PFSK-1 (cell line): ENCODE measurements at regions not wholly inside any gene's neighbourhood (a gene's known extent, or its start where the extent isn't known, plus 50 kb on each side); places are given as distances from the start of the nearest gene placed in this dataset.
A peak's percentile ranks its signal among the peaks of the same experiment; 100 is the strongest.

Experiments used
- FOXP2 ChIP-seq: optimal IDR thresholded peaks from 2 replicates; pipeline ENCODE3; 2011; ENCODE audit warnings: borderline replicate concordance, control low read depth, inconsistent platforms; ENCODE audit not compliant: insufficient read depth; ENCODE audit errors: extremely low read length, extremely low read depth
- POLR2AphosphoS5 ChIP-seq: IDR thresholded peaks from 2 replicates; pipeline ENCODE4 v1.6.1; 2012; ENCODE audit warnings: low read depth, mild to moderate bottlenecking, control low read depth, low read length, moderate library complexity
- SIN3A ChIP-seq: IDR thresholded peaks from 2 replicates; pipeline ENCODE4 v1.6.1; 2012; ENCODE audit warnings: mild to moderate bottlenecking, low read length, moderate library complexity, borderline replicate concordance; ENCODE audit not compliant: insufficient read depth
- TAF1 ChIP-seq: IDR thresholded peaks from 2 replicates; pipeline ENCODE4 v1.6.1; 2012; ENCODE audit warnings: low read length, control low read depth, borderline replicate concordance; ENCODE audit not compliant: insufficient read depth
- TF ChIP-seq, protein P1 (sequence below), 2 experiments: IDR thresholded peaks; 2 replicates each; pipeline versions ENCODE4 v1.6.1 to v1.8.0; 2011 to 2012; ENCODE audit warnings: low read depth in 2 of 2, low read length in 2 of 2, control low read depth in 1 of 2, inconsistent platforms in 1 of 2, mild to moderate bottlenecking in 1 of 2, moderate library complexity in 1 of 2; ENCODE audit not compliant: insufficient read depth in 1 of 2

DNA sequence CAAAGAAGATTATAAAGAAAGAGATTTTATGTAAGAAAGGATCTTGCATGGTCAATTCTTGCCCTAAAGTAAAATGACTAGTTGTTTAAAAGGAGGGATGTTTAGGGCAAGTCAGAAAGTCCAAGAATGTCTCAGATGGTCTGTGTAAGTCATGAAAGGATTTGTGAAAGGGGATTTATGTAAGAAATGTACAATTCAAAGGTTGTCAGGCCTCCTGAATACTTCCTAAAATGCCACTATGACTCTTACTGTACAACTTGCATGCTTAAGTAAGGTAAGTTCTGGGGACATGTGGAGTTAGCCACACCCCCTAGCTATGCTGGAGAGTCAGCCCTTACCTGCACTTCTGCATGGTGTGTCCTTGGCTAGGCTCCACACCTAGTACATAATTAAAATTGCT, 328.9 kb upstream of the TGFBR2 start:
- TF ChIP-seq TAF1 (no peak), FOXP2 (no peak), POLR2AphosphoS5 (no peak), SIN3A (no peak)
- TF ChIP-seq, protein P1, sequence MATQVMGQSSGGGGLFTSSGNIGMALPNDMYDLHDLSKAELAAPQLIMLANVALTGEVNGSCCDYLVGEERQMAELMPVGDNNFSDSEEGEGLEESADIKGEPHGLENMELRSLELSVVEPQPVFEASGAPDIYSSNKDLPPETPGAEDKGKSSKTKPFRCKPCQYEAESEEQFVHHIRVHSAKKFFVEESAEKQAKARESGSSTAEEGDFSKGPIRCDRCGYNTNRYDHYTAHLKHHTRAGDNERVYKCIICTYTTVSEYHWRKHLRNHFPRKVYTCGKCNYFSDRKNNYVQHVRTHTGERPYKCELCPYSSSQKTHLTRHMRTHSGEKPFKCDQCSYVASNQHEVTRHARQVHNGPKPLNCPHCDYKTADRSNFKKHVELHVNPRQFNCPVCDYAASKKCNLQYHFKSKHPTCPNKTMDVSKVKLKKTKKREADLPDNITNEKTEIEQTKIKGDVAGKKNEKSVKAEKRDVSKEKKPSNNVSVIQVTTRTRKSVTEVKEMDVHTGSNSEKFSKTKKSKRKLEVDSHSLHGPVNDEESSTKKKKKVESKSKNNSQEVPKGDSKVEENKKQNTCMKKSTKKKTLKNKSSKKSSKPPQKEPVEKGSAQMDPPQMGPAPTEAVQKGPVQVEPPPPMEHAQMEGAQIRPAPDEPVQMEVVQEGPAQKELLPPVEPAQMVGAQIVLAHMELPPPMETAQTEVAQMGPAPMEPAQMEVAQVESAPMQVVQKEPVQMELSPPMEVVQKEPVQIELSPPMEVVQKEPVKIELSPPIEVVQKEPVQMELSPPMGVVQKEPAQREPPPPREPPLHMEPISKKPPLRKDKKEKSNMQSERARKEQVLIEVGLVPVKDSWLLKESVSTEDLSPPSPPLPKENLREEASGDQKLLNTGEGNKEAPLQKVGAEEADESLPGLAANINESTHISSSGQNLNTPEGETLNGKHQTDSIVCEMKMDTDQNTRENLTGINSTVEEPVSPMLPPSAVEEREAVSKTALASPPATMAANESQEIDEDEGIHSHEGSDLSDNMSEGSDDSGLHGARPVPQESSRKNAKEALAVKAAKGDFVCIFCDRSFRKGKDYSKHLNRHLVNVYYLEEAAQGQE (IDR thresholded peaks at IDR 0.05; ENCODE audit: insufficient read depth in 1 of 2, low read depth in 2 of 2, low read length in 2 of 2) = no peak

DNA sequence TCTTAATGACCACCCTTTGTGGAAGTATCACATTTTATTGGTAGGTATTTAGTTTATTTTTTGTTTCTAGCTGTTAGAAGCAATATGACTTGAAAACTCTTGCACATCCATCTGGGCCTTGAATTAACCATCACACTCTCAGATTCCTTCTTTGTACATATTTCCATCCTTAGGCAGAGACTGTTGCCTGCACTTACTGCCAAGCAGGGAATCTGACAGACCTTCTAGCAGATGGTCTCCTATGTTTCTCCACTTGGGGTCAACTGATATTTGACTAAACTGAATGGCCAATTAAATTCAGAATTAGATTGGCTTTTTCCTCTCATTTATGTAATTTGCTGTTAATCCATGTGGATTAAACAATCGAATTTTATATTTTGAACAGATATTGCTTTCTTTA, 324.9 kb upstream of the TGFBR2 start:
- TF ChIP-seq FOXP2 (no peak), TAF1 (no peak), POLR2AphosphoS5 (no peak), SIN3A (no peak)
- TF ChIP-seq, protein P1 (IDR thresholded peaks at IDR 0.05; ENCODE audit: insufficient read depth in 1 of 2, low read depth in 2 of 2, low read length in 2 of 2) = no peak

DNA sequence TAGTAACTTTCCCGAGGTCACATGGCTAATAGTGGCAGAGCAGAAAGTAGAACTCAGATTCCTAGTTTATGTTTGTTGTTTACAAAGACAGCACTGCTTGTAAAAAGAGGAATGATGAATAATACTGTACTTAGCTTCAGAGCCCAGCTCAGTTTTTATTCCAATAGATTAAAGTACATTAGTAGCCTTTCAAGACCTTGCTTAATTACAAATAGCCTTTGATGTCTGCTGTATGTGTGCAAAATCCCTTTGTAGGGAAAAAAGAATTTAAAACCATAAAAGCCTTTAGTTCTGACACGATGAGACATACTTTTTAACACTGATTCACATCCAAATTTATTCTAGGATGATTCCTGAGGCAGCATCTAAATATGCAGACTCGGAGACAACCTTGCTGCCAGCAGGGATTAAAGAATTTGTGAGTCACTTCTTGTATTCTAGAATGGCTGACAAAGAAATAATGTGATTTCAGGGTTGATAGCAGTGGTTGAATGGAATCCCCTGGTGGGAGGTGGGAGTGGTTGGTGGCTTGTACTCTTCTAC, 324.2 kb upstream of the TGFBR2 start:
- TF ChIP-seq FOXP2 (no peak), SIN3A (0 out of 2 replicates have a peak, but pooled peaks have one; percentile 19)

DNA sequence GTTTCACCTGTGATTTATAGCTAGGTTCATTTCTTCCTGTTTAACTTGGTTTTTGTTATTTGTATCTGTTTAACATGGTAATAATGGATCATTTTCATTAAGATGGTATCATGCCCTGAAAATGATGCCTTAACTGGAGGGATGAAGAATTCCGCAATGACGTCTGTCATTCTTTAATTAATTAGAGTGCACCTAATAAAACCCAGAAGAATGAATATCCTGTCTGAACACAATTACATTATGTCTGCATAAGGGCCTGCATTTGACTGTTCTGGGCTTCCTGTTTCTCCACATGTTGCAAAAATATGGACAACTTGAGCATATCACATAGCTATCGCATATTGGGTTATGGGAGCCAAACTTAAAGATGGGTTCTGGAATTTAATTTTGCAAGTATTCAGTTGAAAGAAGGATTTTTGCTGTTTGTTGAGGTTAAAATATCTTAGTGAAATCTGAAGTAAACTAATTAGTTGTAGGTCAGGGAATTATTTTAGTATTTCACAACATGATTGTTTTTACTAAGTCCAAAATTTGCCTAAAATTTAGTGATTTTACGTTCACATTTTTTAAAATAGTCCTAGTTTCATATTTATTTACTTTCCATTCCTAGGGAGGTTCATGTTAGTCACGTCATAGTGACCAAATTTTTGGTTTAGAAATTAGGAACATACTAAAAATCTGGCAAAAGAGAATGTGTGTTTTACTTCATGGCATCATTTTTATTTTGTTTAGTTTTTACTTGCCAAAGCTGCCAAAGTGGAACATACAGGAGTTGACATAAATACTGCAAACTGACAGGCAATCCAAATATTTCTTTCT, 321.0 kb upstream of the TGFBR2 start:
- TF ChIP-seq SIN3A (0 out of 2 replicates have a peak, but pooled peaks have one; percentile 16), TAF1 (no peak)

DNA sequence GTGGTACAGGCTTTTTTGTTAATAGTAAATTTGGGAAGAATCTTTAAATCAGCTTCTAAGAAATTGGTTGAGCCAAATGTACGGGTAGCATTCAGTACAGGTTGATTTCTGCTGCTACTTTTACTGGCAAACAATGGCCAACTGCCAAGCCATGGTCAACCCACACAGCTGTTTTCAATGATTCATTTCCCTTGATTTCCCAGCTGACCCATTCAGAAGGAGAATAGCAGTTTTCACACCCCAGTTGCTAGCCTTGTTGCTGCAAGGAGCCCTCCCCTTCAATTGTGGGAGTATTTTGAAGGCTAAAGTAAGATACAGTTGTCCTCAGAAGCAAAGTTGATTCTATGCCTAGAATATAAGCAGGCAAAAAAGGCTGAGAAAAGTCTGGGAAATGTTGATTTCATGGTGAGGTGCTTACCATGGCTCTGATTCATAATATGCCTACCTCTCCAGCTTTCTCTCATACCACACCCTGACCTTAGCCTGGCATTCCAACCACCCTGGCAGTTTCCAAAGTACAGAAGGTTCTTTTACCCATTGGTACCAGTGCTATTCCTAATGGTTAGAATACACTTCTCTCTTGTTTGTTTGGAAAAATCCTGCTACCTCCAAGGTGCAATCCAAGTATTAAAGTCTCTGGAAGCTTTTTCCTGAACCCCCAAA, 320.3 kb upstream of the TGFBR2 start:
- peak; percentile 50; the same call in 1 of the 2 replicates for TF ChIP-seq POLR2AphosphoS5
- TF ChIP-seq FOXP2 = no peak
- TF ChIP-seq, protein P1 (IDR thresholded peaks at IDR 0.05; ENCODE audit: insufficient read depth in 1 of 2, low read depth in 2 of 2, low read length in 2 of 2) = peak in 1 of 2 experiments; percentile 67; a peak in 2 of 4 replicates
- TF ChIP-seq TAF1 = no peak
- peak; percentile 69; the same call in 1 of the 2 replicates for TF ChIP-seq SIN3A
